Urothelium cell line (cell line): ENCODE measurements at regions not wholly inside any gene's neighbourhood (a gene's known extent, or its start where the extent isn't known, plus 50 kb on each side); places are given as distances from the start of the nearest gene placed in this dataset.
"Not testable (repeated sequence)": the region's sequence is repeated elsewhere in the genome, so short reads cannot be mapped to it uniquely, and the experiment has no call there.

ENCODE experiments used
- DNase-seq: peaks from one replicate; pipeline ENCODE4 v3.0.0; 2011; ENCODE audit warnings: low spot score, mixed read lengths
- FAIRE-seq: peaks from 2 replicates; lab custom pipeline; 2011; peaks lifted over from hg19 to GRCh38; lab: Jason Lieb, UNC

GRCh38 chrX:140087875-140088274 lies 122.6 kb upstream of the CXorf66 start:
- FAIRE-seq (no peak), DNase-seq (no peak)

- FAIRE-seq (no peak), DNase-seq (no peak)
Observed at GRCh38 chrX:140086691-140087090, 121.4 kb upstream of the CXorf66 start.

- not testable (repeated sequence) for DNase-seq, FAIRE-seq
Observed at GRCh38 chrX:140074851-140075250, 109.5 kb upstream of the CXorf66 start.

- no peak for FAIRE-seq
Observed at GRCh38 chrX:140071037-140071436, 105.7 kb upstream of the CXorf66 start.

GRCh38 chrX:140065961-140066662 lies 100.8 kb upstream of the CXorf66 start:
- no peak for DNase-seq
- no peak for FAIRE-seq

More at GRCh38 chrX:140071037-140071436, 105.7 kb upstream of the CXorf66 start:
- no peak for DNase-seq

GRCh38 chrX:140064993-140065392 lies 99.7 kb upstream of the CXorf66 start:
- FAIRE-seq (no peak), DNase-seq (no peak)

GRCh38 chrX:140057001-140057411 lies 91.7 kb upstream of the CXorf66 start:
- FAIRE-seq (no peak), DNase-seq (peak; percentile 25)

GRCh38 chrX:140053846-140054245 lies 88.5 kb upstream of the CXorf66 start:
- DNase-seq (no peak), FAIRE-seq (no peak)

GRCh38 chrX:140050906-140051305 lies 85.6 kb upstream of the CXorf66 start:
- FAIRE-seq (no peak), DNase-seq (no peak)

GRCh38 chrX:140040386-140040785 lies 75.1 kb upstream of the CXorf66 start:
- FAIRE-seq (no peak), DNase-seq (peak; percentile 29)

- FAIRE-seq, result no peak
- DNase-seq, result no peak
Observed at GRCh38 chrX:140038842-140039241, 73.5 kb upstream of the CXorf66 start.

- DNase-seq (no peak), FAIRE-seq (no peak)
Observed at GRCh38 chrX:140034916-140035315, 69.6 kb upstream of the CXorf66 start.

GRCh38 chrX:140022482-140022881 lies 57.2 kb upstream of the CXorf66 start:
- DNase-seq (no peak), FAIRE-seq (no peak)

GRCh38 chrX:140019134-140019533 lies 53.8 kb upstream of the CXorf66 start:
- not testable (repeated sequence) for FAIRE-seq, DNase-seq
